Loucy (cell line): ENCODE measurements at regions not wholly inside any gene's neighbourhood (a gene's known extent, or its start where the extent isn't known, plus 50 kb on each side); places are given as distances from the start of the nearest gene placed in this dataset.

Source experiments
- EZH2phosphoT487 ChIP-seq: fragments of 200-600 bp; IDR thresholded peaks from 2 replicates; pipeline ENCODE4 v1.6.1; 2018; ENCODE audit warnings: antibody characterized with exemption, mild to moderate bottlenecking, moderate library complexity, borderline replicate concordance
- TF ChIP-seq, protein P1 (sequence below): fragments of 200-600 bp; sonication (generic); conservative IDR thresholded peaks from 2 replicates; pipeline ENCODE4 v1.5.1; 2014; ENCODE audit warnings: mild to moderate bottlenecking, antibody characterized with exemption, low read length

- TF ChIP-seq, protein P1, sequence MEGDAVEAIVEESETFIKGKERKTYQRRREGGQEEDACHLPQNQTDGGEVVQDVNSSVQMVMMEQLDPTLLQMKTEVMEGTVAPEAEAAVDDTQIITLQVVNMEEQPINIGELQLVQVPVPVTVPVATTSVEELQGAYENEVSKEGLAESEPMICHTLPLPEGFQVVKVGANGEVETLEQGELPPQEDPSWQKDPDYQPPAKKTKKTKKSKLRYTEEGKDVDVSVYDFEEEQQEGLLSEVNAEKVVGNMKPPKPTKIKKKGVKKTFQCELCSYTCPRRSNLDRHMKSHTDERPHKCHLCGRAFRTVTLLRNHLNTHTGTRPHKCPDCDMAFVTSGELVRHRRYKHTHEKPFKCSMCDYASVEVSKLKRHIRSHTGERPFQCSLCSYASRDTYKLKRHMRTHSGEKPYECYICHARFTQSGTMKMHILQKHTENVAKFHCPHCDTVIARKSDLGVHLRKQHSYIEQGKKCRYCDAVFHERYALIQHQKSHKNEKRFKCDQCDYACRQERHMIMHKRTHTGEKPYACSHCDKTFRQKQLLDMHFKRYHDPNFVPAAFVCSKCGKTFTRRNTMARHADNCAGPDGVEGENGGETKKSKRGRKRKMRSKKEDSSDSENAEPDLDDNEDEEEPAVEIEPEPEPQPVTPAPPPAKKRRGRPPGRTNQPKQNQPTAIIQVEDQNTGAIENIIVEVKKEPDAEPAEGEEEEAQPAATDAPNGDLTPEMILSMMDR, result no peak
- TF ChIP-seq EZH2phosphoT487, result no peak
Measured at GRCh38 chr5:9957214-9957613, 292.5 kb downstream of the ATPSCKMT start.
